ENCODE measurements at regions not wholly inside any gene's neighbourhood (a gene's known extent, or its start where the extent isn't known, plus 50 kb on each side); places are given as distances from the start of the nearest gene placed in this dataset.
"Not testable (repeated sequence)": the region's sequence is repeated elsewhere in the genome, so short reads cannot be mapped to it uniquely, and the experiment has no call there.

DNA sequence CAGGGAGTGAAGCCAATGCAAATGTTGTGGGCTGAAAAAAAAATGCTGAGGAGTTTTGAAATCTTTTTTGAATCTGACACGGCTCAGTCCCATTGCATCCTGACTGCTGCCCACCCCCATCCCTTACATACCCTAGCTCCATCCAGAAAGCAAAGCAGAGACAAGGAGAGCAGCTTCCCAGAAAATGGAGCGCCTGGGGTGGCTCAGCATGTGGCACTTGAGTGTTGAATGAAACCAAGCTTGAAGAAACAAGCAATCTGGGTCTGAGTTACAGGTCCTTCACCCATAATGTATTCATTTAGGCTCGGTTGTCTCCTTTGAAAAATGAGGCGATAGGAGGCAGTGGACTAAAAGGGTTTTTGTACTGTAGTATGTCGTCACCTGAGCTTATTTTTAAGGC, 244.2 kb upstream of the ACVR2A start:
- no peak for DNase-seq

DNA sequence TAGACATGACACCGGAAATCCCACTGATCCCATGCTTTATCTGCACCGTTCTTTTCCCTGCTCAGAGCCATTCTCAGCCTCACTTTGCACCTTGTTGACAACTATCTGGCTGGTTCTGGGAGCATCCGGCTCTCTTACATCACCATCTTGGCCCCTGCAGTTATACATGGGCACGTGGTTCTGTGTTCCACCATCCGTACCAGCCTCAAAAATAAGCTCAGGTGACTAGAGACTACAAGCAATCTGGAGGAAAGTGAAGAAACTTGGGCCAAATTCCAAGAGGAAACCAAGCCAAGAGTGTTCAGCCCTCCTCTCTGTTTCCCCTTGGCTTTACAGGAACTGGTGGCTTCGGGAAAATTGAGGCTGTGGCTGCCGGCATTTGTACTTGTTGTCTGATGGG, 244.6 kb upstream of the ACVR2A start:
- DNase-seq: no peak

DNA sequence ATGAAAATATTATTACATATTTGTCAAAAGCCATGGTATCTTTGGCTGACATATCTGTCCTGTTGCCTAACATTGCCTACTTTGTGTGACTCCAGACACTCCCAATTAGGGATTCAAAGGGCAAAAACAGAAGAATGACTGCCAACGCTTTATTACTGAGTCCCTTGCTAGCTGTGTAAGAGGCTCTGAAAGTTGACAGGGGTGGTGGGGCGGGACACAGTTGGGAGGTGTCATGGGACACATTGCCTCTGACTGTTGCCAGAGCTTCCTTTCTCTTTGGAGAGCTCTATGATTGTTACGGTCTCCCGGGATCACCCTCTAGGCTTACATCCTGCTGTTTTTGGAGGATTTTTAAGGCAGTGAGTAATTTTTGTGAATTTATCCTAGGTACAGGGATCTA, 249.6 kb upstream of the ACVR2A start:
- no peak for DNase-seq

DNA sequence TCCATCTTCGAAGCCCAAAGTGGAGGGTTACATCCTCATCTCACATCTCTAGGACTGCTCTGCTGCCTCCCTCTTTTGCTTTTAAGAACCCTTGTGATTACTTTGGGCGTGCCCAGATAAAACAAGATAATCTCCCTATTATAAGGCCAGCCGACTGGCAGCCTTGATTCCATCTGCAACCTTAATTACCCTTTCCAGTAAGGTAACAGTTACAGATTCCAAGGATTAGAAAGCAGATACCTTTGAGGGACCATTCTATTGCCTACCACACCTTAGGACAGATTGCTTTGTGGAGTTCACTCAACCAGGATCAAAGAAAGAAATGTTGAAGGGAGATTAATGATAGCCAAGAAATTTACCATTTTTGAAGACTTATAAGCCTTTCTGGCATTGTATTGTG, 250.8 kb upstream of the ACVR2A start:
- DNase-seq: no peak

DNA sequence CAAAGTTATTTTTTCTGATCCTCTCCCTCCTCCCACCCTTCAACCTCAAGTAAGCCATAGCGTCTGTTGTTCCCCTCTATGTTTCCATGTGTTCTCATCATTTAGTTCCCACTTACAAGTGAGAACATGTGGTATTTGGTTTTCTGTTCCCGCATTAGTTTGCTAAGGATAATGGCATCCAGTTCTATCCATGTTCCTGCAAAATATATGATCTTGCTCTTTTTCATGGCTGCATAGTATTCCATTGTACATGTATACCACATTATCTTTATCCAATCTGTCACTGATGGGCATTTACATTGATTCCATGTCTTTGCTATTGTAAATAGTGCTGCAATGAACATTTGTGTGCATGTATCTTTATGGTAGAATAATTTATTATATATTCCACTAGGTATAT, 252.0 kb upstream of the ACVR2A start:
- not testable (repeated sequence) for DNase-seq

DNA sequence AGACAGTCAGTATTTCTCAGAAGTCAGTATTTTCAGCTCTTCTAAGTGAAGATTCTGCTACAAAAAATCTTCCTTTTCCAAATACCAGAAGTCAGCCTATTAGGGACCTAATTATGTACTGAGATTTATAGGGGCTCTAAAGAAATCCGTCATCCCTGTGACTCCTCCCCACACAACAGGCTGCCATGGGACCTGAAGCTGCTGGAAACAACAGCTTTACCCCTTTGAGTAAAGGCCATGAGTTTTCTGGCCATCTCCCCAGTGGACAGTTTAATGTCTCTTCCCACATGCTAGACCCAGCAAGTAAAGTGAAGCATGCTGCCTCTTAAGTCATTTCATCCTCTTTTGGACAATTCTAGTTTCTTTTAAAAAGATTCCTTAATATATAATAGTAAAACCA, 255.7 kb upstream of the ACVR2A start:
- no peak for DNase-seq

DNA sequence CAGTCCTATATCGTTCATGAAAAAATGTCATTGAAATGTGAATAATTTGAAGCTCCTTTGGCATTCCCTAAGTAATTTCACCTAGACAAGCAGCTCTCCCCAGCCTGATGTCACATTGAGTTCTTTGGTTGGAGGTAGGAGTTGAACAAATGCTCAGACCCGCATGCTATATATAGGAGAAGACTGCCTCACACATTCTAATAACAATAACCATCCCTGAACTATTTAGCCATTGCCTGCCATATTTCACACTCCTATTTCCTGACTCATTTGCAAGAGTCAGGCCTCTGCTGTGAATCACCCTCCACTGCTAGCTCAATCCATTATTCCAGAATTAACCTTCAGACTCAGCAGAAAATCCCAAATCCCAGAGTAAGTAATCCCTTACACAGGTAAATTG, 256.6 kb upstream of the ACVR2A start:
- DNase-seq: no peak

DNA sequence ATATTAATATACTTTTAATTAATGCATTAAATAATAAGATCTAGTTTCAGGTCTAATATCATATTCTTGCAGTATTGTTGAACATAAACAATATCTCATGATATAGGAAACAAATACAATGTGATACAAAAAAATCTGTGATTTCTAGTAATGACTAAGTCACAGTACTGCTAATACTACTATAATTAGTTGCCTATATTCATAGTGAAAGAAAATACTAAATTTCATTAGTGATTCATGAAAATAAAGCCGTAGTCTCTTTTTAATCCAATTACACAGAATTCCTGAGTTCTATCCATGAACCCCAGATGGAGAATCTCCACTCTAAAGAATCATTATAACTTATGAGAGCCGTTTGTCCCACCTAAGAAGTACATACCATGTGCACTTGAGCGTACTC, 266.3 kb upstream of the ACVR2A start:
- DNase-seq: no peak

DNA sequence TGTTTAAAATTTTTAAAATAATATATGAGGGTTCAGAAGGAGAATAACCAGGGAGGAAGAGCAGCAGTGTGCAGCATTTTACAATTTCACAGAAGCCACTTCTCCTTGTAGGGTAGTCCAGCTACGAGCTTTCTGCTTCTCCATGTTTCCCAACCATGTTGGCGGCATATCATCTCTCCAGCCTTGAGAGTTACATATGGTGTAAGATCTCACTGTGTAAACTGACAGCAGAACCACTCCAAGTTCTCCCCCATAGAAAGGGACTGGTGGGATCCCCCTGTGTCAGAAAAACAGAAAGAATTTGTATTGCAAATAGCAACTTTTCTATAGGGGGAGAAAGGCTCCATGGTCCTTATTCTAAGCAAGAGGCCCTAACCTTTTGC, 266.8 kb upstream of the ACVR2A start:
- no peak for DNase-seq

DNA sequence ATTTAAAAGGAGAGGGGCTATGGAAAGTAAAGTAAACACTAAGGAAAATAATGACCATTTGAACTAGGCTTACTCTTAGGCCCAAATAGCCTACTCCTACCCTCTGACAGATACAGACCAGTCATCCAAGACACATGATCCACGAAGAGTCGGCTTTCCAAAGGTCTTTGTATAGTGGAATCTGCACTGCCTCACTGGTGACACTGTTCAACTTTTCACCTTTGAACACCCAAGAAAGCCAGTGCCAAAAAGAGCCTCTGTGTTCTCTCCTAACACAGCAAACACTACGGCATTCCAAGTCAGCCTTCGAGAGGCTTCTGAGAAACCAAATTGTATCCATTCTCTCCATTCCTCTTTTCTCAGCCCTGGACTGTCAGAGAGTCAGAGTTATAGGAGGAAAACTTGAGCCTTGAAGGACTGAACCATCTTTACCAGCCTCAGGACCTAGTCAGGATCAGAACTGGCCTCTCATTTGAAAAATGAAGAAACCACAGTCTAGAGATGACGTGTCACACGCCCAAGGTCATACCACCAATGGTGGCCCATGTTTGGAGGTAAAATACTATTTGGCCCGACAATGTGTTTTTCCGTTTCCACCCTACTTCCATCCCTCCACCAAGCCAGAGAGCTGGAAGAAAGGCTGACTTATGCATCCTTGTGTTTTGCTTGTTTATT, 267.4 kb upstream of the ACVR2A start:
- no peak for DNase-seq

DNA sequence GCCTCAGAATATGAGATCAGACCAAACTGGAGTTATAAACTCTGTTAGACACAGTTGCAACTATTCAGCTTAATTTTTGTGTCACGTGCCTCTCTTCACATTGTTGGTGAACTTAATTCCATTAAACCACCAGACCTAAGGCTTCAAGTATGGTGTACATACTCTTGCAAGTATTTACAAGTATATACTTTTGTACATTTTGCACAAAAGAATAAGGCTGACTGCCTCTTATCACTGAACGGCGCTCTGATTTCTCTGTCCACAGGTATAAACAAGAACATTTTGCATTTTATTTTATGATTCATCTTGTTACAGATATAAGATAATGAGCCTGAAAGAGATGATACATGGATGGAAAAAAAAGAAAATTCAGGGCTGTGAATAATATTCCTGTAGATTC, 269.7 kb upstream of the ACVR2A start:
- DNase-seq: no peak

DNA sequence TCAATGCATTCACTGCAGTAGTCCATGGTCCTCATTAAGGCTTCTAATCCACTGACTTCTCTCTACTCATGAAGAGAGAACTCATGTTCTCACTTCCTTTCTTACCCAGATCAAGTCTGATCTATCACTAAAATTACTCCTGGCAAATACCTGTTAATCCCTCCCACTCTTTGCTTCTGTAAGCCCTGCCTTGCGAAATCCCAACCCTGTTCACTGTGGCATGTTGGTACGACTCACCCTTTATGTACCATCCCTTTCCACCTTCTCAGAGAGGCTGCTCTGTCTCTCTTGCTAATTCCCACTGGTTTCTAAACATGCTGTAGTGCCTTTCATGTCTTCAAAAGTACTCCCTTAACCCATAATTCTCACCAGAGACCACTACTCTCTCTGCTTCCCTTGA, 272.2 kb upstream of the ACVR2A start:
- no peak for DNase-seq

DNA sequence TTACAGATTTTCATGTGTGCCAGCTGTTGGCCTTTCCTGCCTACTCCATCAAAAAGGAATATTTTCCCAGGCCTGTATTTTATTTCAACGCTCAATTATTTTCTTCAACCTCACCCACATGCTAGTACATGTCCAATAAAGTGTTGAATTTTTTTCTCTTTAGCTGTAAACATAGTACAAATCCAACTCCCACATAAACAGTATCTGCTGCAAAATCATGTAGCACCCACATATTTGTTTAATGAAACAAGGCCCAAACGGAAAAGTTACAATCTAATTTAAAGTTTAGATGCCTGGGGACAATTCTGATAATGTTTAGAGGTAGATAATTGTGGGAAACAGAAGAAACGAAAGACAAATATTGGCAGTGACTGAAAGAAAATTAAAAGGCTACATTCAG, 275.4 kb upstream of the ACVR2A start:
- DNase-seq: no peak

DNA sequence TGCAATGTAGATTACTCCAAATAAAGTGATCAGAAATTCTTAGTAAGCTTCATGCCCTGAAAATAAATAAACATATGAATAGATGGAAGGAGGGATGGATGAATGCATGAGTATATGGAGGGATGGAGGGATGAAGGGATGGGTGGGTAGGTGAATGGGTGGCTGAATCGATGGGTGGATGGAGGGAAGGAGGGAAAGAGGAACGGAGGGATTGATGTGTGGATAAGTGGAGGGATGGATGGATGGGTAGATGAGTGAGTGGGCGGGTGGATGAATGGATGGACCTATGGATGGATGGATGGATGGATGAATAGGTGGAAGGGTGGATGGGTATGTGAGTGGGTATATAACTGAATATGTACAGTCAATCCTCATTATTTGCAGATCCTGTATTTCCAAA, 276.7 kb upstream of the ACVR2A start:
- DNase-seq: no peak

DNA sequence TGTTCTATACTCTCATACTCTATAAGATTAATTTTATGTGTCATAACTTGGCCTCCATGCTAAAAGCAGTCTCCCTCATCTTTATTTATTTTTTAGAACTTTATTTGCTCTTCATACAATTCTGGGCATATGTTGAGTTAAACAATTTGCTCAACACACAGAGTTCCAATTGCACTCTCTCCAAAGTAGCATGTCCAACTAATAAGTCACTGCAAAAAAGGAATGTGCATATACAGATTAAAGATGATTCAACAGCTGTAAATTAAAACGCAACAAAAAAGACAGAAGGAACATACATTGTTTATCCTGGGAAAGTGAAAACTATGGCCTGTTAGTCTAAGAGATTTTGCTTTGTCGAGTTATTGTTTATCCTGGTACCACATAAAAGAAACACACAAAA, 277.7 kb upstream of the ACVR2A start:
- DNase-seq: no peak

DNA sequence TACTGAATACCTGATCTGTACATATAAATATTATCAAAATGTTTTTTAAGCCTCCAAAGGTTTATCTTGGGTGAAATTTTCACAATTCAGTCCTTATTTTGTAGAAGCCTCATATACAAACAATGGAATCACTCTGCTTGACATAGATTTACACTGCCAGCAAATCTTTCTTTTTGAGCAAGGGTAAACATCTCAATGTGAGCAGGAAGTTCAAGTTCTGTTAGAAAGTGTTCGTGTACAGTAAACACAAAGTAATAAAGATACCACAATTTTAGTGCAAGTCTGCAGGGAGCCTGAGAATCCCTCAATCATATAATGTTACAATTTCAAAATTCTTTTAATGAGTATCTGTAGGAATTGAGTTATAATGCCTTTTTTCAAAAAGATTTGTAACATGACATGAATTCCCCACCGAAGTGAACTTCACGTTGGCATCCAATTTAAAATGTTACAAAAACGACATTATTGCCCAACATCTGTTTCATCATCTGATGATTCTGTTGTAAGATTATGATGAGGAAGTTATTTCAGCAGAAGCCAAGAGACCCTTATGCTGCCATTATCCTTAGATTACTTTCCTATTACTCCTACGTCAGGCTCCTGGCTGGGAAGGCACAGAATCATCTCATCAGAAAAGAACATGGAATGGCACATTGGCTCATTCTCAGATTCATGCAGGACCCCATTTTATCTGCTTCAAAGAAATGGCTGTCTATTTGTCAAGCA, 283.9 kb upstream of the ACVR2A start:
- DNase-seq: no peak

DNA sequence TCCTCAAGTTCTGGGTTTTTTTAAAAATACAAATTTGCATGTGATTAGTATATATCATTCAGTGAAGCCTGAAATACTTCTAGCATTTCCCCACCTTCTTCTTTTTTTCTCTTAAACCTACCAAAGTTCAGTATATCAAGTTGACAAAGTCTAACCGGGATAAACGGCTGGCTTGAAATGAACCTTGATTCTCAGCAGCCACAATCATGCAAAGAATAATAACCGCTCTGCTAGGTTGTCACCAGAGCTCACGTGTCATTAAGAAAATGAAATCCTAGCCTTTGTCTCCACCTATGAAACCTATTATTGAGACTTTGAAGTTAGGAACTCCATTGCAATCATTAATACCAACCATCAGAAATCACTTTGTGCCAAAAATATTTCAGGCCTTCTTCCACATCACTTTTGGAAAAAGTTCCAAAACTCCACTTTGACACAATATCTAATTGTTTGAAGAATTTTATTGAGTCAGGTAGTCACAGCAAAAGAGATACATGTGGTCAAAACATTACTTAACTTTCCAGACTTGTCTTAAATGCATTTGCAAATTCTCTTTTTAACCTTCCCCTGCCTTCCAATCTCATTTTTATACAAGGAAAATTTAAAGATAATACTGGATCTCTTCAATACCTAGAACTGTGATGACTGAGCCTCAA, 285.6 kb upstream of the ACVR2A start:
- DNase-seq: no peak

DNA sequence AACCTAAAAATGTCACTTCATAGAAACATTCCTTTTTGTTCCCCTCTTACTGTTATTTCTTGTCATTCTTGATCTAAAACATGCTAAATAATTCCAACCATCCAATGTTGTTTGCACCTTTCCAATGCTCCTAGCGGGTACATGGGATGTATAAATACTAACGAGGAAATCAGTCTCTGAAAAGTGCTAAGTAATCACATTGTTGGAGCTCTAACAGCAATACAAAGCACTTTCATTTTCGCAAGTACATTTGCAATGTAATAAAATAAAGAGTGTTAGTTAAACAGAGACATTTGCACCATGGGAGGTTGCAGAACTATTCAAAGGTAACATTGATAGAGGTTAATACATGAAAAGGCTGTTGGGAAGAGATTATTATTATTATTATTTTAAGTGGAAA, 286.2 kb upstream of the ACVR2A start:
- DNase-seq: no peak

DNA sequence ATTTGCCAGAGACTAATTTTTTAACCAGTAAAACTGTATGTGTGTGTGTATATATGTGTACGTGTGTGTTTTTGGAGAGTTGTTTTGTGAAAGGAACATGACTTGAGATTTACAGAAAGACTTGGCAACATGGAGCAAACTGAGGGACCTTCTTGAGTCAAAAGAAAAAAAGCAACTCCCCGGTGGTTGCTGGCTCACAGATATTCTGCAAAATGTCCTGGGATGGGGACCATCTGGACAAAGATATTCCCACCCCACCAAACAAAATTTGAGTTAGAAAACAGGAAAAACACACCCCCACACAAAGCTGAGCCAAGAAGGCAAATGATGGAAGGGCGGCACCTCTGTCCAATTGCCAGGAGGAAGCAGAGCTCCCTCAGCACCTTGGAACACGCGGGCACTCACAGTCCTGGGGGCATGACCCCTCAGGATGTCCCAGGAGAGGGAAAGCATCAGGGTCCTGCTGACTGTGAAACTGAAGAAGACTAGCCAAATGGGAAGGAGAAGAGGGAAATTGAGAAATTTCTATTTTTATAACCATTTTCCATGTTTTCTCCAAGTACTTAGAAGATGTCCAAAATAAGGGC, 290.2 kb upstream of the ACVR2A start:
- DNase-seq: no peak

DNA sequence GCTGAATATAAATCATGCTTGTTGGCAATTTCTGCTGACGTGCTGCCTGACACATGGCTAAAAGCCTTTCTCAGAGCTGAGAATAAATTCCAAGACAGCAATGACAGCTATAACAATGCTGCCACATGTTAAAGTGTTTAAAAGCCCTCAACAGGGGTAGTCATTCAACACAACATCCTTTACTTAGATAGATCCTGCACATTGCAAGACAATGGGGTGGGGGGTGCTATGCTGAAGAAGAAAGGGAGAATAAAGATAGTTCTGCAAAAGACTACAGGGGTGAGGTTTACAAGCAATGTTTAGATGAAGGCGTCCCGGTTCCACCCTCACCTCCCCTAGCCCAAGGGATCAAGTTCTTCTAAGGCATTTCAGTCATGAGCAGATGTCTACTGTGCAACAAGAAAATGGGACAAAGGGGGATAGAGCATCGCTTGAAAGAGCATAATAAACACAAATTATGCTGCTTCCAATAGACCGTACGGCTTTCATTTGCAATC, 291.0 kb upstream of the ACVR2A start:
- no peak for DNase-seq

DNA sequence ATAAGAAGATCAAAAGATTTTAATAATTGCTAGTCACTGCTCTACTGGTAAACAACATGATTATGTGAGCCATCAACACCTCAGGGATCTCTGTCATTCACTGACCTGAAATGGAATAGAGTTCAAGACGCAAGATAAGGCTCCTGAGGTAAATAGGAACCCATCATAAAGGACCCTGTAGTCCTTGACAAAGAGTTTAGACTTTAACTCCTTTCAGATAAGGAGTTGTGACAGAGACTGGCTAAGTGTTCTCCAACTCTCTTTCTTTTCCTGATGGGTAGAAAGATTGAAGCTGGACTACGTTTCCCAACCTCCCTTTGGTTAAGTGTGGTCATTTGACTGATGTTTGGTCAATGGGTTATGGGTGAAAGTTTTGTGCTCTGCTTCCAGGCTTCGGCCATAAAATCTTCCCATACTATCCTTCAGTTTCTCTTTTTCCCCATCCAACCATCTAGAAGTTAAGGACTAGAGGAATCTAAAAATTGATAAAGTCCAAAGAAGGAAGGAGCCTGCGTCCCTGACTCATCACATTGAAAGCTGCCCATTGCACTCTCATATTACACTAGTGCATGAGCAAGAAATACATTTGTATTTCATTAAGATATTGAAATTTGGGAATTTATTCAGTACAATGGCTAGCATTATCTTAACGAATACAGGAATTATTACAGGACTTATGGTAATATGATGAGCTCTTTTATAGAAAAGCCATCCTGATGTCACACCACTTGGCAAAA, 293.7 kb upstream of the ACVR2A start:
- DNase-seq: no peak

DNA sequence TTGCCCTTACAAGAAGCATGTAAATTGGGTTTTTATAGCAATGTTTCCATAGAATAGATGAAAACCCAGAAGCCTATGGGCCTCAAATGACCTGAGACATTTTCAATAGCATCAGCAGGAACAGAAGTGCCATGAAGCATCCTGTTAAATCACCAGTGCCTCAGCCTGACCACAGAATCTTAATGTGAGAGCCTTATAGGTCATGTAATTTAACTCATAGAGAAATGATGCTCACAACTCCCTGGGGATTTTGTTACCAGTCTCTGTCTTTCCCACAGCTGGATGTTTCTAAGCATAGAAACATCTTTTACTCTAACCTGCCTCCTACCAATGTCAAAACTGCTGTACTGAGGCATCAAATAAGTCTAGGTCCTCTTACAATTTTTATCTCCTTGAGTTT, 295.8 kb upstream of the ACVR2A start:
- no peak for DNase-seq

DNA sequence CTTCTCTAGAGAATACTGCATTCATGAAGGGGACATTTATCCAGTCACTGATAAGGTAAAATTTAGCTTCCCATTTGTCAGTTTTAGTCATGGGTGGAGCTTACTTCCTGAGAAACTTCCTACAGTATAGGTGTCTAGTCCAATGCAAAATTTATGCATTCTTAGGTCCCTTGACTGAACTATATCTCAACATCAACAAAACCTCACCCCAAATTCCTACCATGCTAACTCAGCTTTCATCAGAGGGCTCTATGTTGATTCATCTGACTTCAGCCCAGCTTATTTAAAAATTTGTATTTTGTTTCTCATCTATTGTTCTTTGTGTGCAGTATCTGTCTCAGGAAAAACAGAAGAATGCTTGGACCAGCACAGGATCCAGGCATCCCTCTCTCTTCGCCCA, 296.4 kb upstream of the ACVR2A start:
- DNase-seq: no peak
